ENCODE measurements at regions not wholly inside any gene's neighbourhood (a gene's known extent, or its start where the extent isn't known, plus 50 kb on each side); places are given as distances from the start of the nearest gene placed in this dataset.

GRCh38 chr13:40103864-40104263 is 448.4 kb downstream of the COG6 start:
- H3K4me1 Mint-ChIP-seq = peaks cover 42% of the 10 kb centered on the region
- ATAC-seq (replicated peaks) = no peak
- H3K27ac Mint-ChIP-seq = peak overlapping the region; percentile 100
- no peaks in the 10 kb centered on the region for H3K27me3 Mint-ChIP-seq
- H3K9me3 Mint-ChIP-seq = peaks cover 7% of the 10 kb centered on the region
- peak overlapping the region; percentile 71 for H3K4me3 Mint-ChIP-seq
- H3K36me3 Mint-ChIP-seq (ENCODE audit: low read depth) = peaks cover 13% of the 10 kb centered on the region

- Mint-ChIP-seq H3K4me3 (no peak overlapping the region), H3K9me3 (peaks cover 8% of the 10 kb centered on the region), H3K27me3 (no peaks in the 10 kb centered on the region), H3K36me3 (ENCODE audit: low read depth) (peaks cover 13% of the 10 kb centered on the region), H3K27ac (peak overlapping the region; percentile 1), H3K4me1 (peaks cover 53% of the 10 kb centered on the region)
- no peak for ATAC-seq (replicated peaks)
Observed at GRCh38 chr13:40105231-40105630, 449.8 kb downstream of the COG6 start.

- Mint-ChIP-seq H3K4me3 (peak overlapping the region; percentile 16), H3K27me3 (no peaks in the 10 kb centered on the region), H3K4me1 (peaks cover 27% of the 10 kb centered on the region), H3K27ac (peak overlapping the region; percentile 70), H3K36me3 (ENCODE audit: low read depth) (no peaks in the 10 kb centered on the region), H3K9me3 (peaks cover 10% of the 10 kb centered on the region)
- ATAC-seq (replicated peaks) = peak; percentile 96
Observed at GRCh38 chr13:40109351-40109844, 453.9 kb downstream of the COG6 start.

GRCh38 chr13:40113643-40114304 is 458.3 kb downstream of the COG6 start:
- Mint-ChIP-seq H3K4me3 (no peak overlapping the region), H3K27me3 (no peaks in the 10 kb centered on the region), H3K4me1 (peaks cover 37% of the 10 kb centered on the region), H3K36me3 (ENCODE audit: low read depth) (no peaks in the 10 kb centered on the region), H3K9me3 (peaks cover 10% of the 10 kb centered on the region), H3K27ac (no peak overlapping the region)
- ATAC-seq (replicated peaks) = no peak

- no peak overlapping the region for H3K4me3 Mint-ChIP-seq
- peaks cover 31% of the 10 kb centered on the region for H3K4me1 Mint-ChIP-seq
- no peak for ATAC-seq (replicated peaks)
- H3K9me3 Mint-ChIP-seq = peaks cover 10% of the 10 kb centered on the region
- no peak overlapping the region for H3K27ac Mint-ChIP-seq
- no peaks in the 10 kb centered on the region for H3K36me3 Mint-ChIP-seq (ENCODE audit: low read depth)
- H3K27me3 Mint-ChIP-seq = no peaks in the 10 kb centered on the region
Observed at GRCh38 chr13:40114305-40114896, 458.9 kb downstream of the COG6 start.

GRCh38 chr13:40115426-40115825 is 460.0 kb downstream of the COG6 start:
- Mint-ChIP-seq H3K4me3 (peak overlapping the region; percentile 73), H3K27ac (peak overlapping the region; percentile 83), H3K9me3 (peaks cover 7% of the 10 kb centered on the region), H3K36me3 (ENCODE audit: low read depth) (no peaks in the 10 kb centered on the region), H3K4me1 (peaks cover 25% of the 10 kb centered on the region), H3K27me3 (no peaks in the 10 kb centered on the region)
- no peak for ATAC-seq (replicated peaks)

- peak overlapping the region; percentile 83 for H3K27ac Mint-ChIP-seq
- peaks cover 20% of the 10 kb centered on the region for H3K4me1 Mint-ChIP-seq
- ATAC-seq (replicated peaks) = peak; percentile 95
- no peaks in the 10 kb centered on the region for H3K36me3 Mint-ChIP-seq (ENCODE audit: low read depth)
- H3K9me3 Mint-ChIP-seq = peaks cover 1% of the 10 kb centered on the region
- no peaks in the 10 kb centered on the region for H3K27me3 Mint-ChIP-seq
- H3K4me3 Mint-ChIP-seq = peak overlapping the region; percentile 73
Observed at GRCh38 chr13:40116008-40116407, 460.5 kb downstream of the COG6 start.

- Mint-ChIP-seq H3K4me1 (peaks cover 20% of the 10 kb centered on the region), H3K9me3 (no peaks in the 10 kb centered on the region), H3K27ac (no peak overlapping the region), H3K4me3 (peak overlapping the region; percentile 4), H3K36me3 (ENCODE audit: low read depth) (no peaks in the 10 kb centered on the region), H3K27me3 (no peaks in the 10 kb centered on the region)
- peak; percentile 68 for ATAC-seq (replicated peaks)
Observed at GRCh38 chr13:40118337-40118736, 462.9 kb downstream of the COG6 start.

GRCh38 chr13:40119852-40120251 is 464.4 kb downstream of the COG6 start:
- H3K9me3 Mint-ChIP-seq = no peaks in the 10 kb centered on the region
- no peak for ATAC-seq (replicated peaks)
- H3K36me3 Mint-ChIP-seq (ENCODE audit: low read depth) = no peaks in the 10 kb centered on the region
- H3K27ac Mint-ChIP-seq = no peak overlapping the region
- H3K27me3 Mint-ChIP-seq = no peaks in the 10 kb centered on the region
- H3K4me1 Mint-ChIP-seq = peaks cover 21% of the 10 kb centered on the region
- H3K4me3 Mint-ChIP-seq = no peak overlapping the region

GRCh38 chr13:40120288-40120687 is 464.8 kb downstream of the COG6 start:
- ATAC-seq (replicated peaks) = no peak
- no peaks in the 10 kb centered on the region for H3K9me3 Mint-ChIP-seq
- no peak overlapping the region for H3K4me3 Mint-ChIP-seq
- no peak overlapping the region for H3K27ac Mint-ChIP-seq
- H3K36me3 Mint-ChIP-seq (ENCODE audit: low read depth) = no peaks in the 10 kb centered on the region
- peaks cover 26% of the 10 kb centered on the region for H3K4me1 Mint-ChIP-seq
- no peaks in the 10 kb centered on the region for H3K27me3 Mint-ChIP-seq

GRCh38 chr13:40120781-40121180 is 465.3 kb downstream of the COG6 start:
- peaks cover 24% of the 10 kb centered on the region for H3K4me1 Mint-ChIP-seq
- no peak overlapping the region for H3K4me3 Mint-ChIP-seq
- H3K27me3 Mint-ChIP-seq = no peaks in the 10 kb centered on the region
- no peaks in the 10 kb centered on the region for H3K36me3 Mint-ChIP-seq (ENCODE audit: low read depth)
- no peak overlapping the region for H3K27ac Mint-ChIP-seq
- ATAC-seq (replicated peaks) = no peak
- no peaks in the 10 kb centered on the region for H3K9me3 Mint-ChIP-seq

- Mint-ChIP-seq H3K9me3 (no peaks in the 10 kb centered on the region), H3K4me1 (peaks cover 16% of the 10 kb centered on the region), H3K36me3 (ENCODE audit: low read depth) (no peaks in the 10 kb centered on the region), H3K4me3 (no peak overlapping the region), H3K27me3 (no peaks in the 10 kb centered on the region), H3K27ac (no peak overlapping the region)
- ATAC-seq (replicated peaks) = no peak
Observed at GRCh38 chr13:40121722-40122121, 466.3 kb downstream of the COG6 start.

GRCh38 chr13:40123962-40124632 is 468.6 kb downstream of the COG6 start:
- ATAC-seq (replicated peaks) = no peak
- no peaks in the 10 kb centered on the region for H3K9me3 Mint-ChIP-seq
- no peak overlapping the region for H3K4me3 Mint-ChIP-seq
- no peaks in the 10 kb centered on the region for H3K27me3 Mint-ChIP-seq
- H3K27ac Mint-ChIP-seq = no peak overlapping the region
- H3K36me3 Mint-ChIP-seq (ENCODE audit: low read depth) = no peaks in the 10 kb centered on the region
- peaks cover 21% of the 10 kb centered on the region for H3K4me1 Mint-ChIP-seq

GRCh38 chr13:40124633-40125015 is 469.2 kb downstream of the COG6 start:
- Mint-ChIP-seq H3K27me3 (no peaks in the 10 kb centered on the region), H3K4me1 (peaks cover 21% of the 10 kb centered on the region)

GRCh38 chr13:40125336-40125735 is 469.9 kb downstream of the COG6 start:
- Mint-ChIP-seq H3K36me3 (ENCODE audit: low read depth) (no peaks in the 10 kb centered on the region), H3K4me1 (peaks cover 25% of the 10 kb centered on the region), H3K27me3 (no peaks in the 10 kb centered on the region), H3K27ac (no peak overlapping the region), H3K4me3 (no peak overlapping the region), H3K9me3 (no peaks in the 10 kb centered on the region)
- ATAC-seq (replicated peaks) = no peak

More at GRCh38 chr13:40124633-40125015, 469.2 kb downstream of the COG6 start:
- no peak for ATAC-seq (replicated peaks)
- H3K4me3 Mint-ChIP-seq = no peak overlapping the region
- H3K36me3 Mint-ChIP-seq (ENCODE audit: low read depth) = no peaks in the 10 kb centered on the region
- no peak overlapping the region for H3K27ac Mint-ChIP-seq
- H3K9me3 Mint-ChIP-seq = no peaks in the 10 kb centered on the region
